GM23248 (cell line): ENCODE measurements at regions not wholly inside any gene's neighbourhood (a gene's known extent, or its start where the extent isn't known, plus 50 kb on each side); places are given as distances from the start of the nearest gene placed in this dataset.

Experiments
- EZH2 ChIP-seq: fragments of 200-600 bp; sonication (generic); IDR thresholded peaks from 2 replicates; pipeline ENCODE4 v1.6.1; 2018; ENCODE audit warnings: antibody characterized with exemption, mild to moderate bottlenecking; ENCODE audit not compliant: insufficient read depth, poor library complexity, severe bottlenecking
- EZH2phosphoT487 ChIP-seq: fragments of 200-600 bp; sonication (generic); IDR thresholded peaks from 2 replicates; pipeline ENCODE4 v1.6.1; 2018; ENCODE audit warnings: antibody characterized with exemption, moderate library complexity, mild to moderate bottlenecking, low read depth; ENCODE audit not compliant: insufficient read depth

DNA sequence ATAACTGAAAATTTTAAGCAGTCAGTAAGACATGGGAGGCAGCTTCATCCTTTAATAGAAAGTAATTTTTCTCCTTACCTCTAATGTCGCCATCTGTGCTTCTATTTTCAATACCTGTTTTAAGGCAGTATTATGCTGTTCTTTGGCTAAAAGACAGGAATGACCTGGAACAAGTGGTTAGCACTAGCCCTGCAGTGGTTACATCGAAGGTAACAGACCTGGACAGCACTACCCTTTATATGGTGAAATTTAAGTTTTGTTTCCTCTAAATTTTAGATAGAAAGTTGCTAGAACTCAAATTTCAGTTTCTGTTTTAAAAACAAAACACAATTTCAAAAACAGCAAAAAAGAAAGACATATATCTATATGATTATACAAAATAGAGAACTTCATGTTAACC, 534.1 kb upstream of the CDH6 start:
- TF ChIP-seq EZH2phosphoT487 (no peak), EZH2 (no peak)
